Suprapubic skin (tissue), 4 donors: ENCODE measurements at regions not wholly inside any gene's neighbourhood (a gene's known extent, or its start where the extent isn't known, plus 50 kb on each side); places are given as distances from the start of the nearest gene placed in this dataset.

ENCODE experiments used
- DNase-seq, 2 donors: peaks; one replicate each; pipeline ENCODE4 v3.0.0-alpha.2; 2019; ENCODE audit warnings: low spot score in 2 of 2
- H3K27ac ChIP-seq: fragments of 200-600 bp; sonication (generic); one replicate; pipeline ENCODE4 v1.5.1; 2019
- H3K27me3 ChIP-seq: fragments of 200-600 bp; sonication (generic); one replicate; pipeline ENCODE4 v1.5.1; 2019
- H3K36me3 ChIP-seq: fragments of 200-600 bp; sonication (generic); one replicate; pipeline ENCODE4 v1.5.1; 2019
- H3K4me1 ChIP-seq: fragments of 200-600 bp; sonication (generic); one replicate; pipeline ENCODE4 v1.5.1; 2019
- H3K4me3 ChIP-seq: fragments of 200-600 bp; sonication (generic); one replicate; pipeline ENCODE4 v1.5.1; 2019; ENCODE audit warnings: mild to moderate bottlenecking
- H3K9me3 ChIP-seq: fragments of 200-600 bp; sonication (generic); one replicate; pipeline ENCODE4 v1.5.1; 2019
- CTCF ChIP-seq, 2 donors: fragments of 200-600 bp in 1 of 2; fragments of 450-650 bp in 1 of 2; sonication (generic) in 1 of 2; IDR thresholded peaks; one replicate each; pipeline ENCODE4 v1.5.1; 2016 to 2019; ENCODE audit warnings: antibody characterized with exemption in 2 of 2, mild to moderate bottlenecking in 1 of 2, moderate library complexity in 1 of 2
- EP300 ChIP-seq: sonication (generic); formaldehyde crosslinking; IDR thresholded peaks from one replicate; pipeline ENCODE4 v1.6.1; 2017; ENCODE audit warnings: antibody characterized with exemption
- POLR2A ChIP-seq, 2 donors: fragments of 450-650 bp; IDR thresholded peaks; one replicate each; pipeline ENCODE4 v1.6.1; 2017; ENCODE audit warnings: antibody characterized with exemption in 2 of 2, mild to moderate bottlenecking in 2 of 2, moderate library complexity in 2 of 2
- POLR2AphosphoS5 ChIP-seq, 3 donors: sonication (generic); formaldehyde crosslinking; IDR thresholded peaks; one replicate each; pipeline ENCODE4 v1.6.1; 2017; ENCODE audit warnings: antibody characterized with exemption in 3 of 3
- WGBS: methylation state at CpG from one replicate; pipeline ENCODE4 v1.1.5; 2018; 5-methylcytosine and 5-hydroxymethylcytosine counted together

GRCh38 chr2:201953396-201953795 lies 80.3 kb upstream of the FZD7 start:
- no peaks in the 10 kb centered on the region for H3K9me3 ChIP-seq
- TF ChIP-seq EP300 (no peak), POLR2A (IDR thresholded peaks at IDR 0.05) (no peak), CTCF (IDR thresholded peaks at IDR 0.05) (no peak), POLR2AphosphoS5 (IDR thresholded peaks at IDR 0.05) (no peak)
- WGBS = 65% methylated on average over 4 of the region's 4 CpGs
- peaks cover 16% of the 10 kb centered on the region for H3K4me1 ChIP-seq
- H3K4me3 ChIP-seq = no peak overlapping the region
- no peak for DNase-seq
- no peaks in the 10 kb centered on the region for H3K36me3 ChIP-seq
- no peak overlapping the region for H3K27ac ChIP-seq
- H3K27me3 ChIP-seq = no peaks in the 10 kb centered on the region

GRCh38 chr2:201953880-201954279 lies 79.8 kb upstream of the FZD7 start:
- no peaks in the 10 kb centered on the region for H3K9me3 ChIP-seq
- H3K36me3 ChIP-seq = no peaks in the 10 kb centered on the region
- H3K27me3 ChIP-seq = no peaks in the 10 kb centered on the region
- H3K27ac ChIP-seq = no peak overlapping the region
- no peak overlapping the region for H3K4me3 ChIP-seq
- TF ChIP-seq EP300 = no peak
- TF ChIP-seq CTCF (IDR thresholded peaks at IDR 0.05) = no peak
- no peak for TF ChIP-seq POLR2A (IDR thresholded peaks at IDR 0.05)
- peaks cover 16% of the 10 kb centered on the region for H3K4me1 ChIP-seq
- 64% methylated on average over 4 of the region's 4 CpGs for WGBS
- DNase-seq = no peak

GRCh38 chr2:201955231-201955630 lies 78.4 kb upstream of the FZD7 start:
- no peak for TF ChIP-seq EP300
- TF ChIP-seq POLR2AphosphoS5 (IDR thresholded peaks at IDR 0.05) = no peak
- no peak for TF ChIP-seq CTCF (IDR thresholded peaks at IDR 0.05)
- TF ChIP-seq POLR2A (IDR thresholded peaks at IDR 0.05) = no peak

GRCh38 chr2:201955702-201956141 lies 77.9 kb upstream of the FZD7 start:
- no peaks in the 10 kb centered on the region for H3K9me3 ChIP-seq
- H3K27ac ChIP-seq = peak overlapping the region; percentile 42
- no peaks in the 10 kb centered on the region for H3K27me3 ChIP-seq
- H3K4me3 ChIP-seq = peak overlapping the region; percentile 5
- H3K4me1 ChIP-seq = peaks cover 19% of the 10 kb centered on the region
- WGBS = 34% methylated on average over 4 of the region's 4 CpGs
- H3K36me3 ChIP-seq = no peaks in the 10 kb centered on the region
- DNase-seq = no peak
- no peak for TF ChIP-seq CTCF (IDR thresholded peaks at IDR 0.05)
- TF ChIP-seq POLR2A (IDR thresholded peaks at IDR 0.05) = no peak
- TF ChIP-seq EP300 = no peak
- no peak for TF ChIP-seq POLR2AphosphoS5 (IDR thresholded peaks at IDR 0.05)

More at GRCh38 chr2:201955231-201955630, 78.4 kb upstream of the FZD7 start:
- Histone ChIP-seq H3K27ac (peak overlapping the region; percentile 42), H3K9me3 (no peaks in the 10 kb centered on the region), H3K4me3 (no peak overlapping the region), H3K4me1 (peaks cover 18% of the 10 kb centered on the region), H3K27me3 (no peaks in the 10 kb centered on the region), H3K36me3 (no peaks in the 10 kb centered on the region)
- DNase-seq = no peak
- 62% methylated on average over 5 of the region's 5 CpGs for WGBS

GRCh38 chr2:201956361-201956760 lies 77.3 kb upstream of the FZD7 start:
- TF ChIP-seq POLR2AphosphoS5 (IDR thresholded peaks at IDR 0.05) (no peak), CTCF (IDR thresholded peaks at IDR 0.05) (no peak), POLR2A (IDR thresholded peaks at IDR 0.05) (no peak), EP300 (no peak)
- Histone ChIP-seq H3K36me3 (no peaks in the 10 kb centered on the region), H3K4me3 (peak overlapping the region; percentile 5), H3K27me3 (no peaks in the 10 kb centered on the region), H3K4me1 (peaks cover 19% of the 10 kb centered on the region), H3K27ac (peak overlapping the region; percentile 42), H3K9me3 (no peaks in the 10 kb centered on the region)
- no peak for DNase-seq
- 77% methylated on average over 7 of the region's 7 CpGs for WGBS
